ENCODE measurements at regions not wholly inside any gene's neighbourhood (a gene's known extent, or its start where the extent isn't known, plus 50 kb on each side); places are given as distances from the start of the nearest gene placed in this dataset.
A peak's percentile ranks its signal among the peaks of the same experiment; 100 is the strongest.
"Not testable (repeated sequence)": the region's sequence is repeated elsewhere in the genome, so short reads cannot be mapped to it uniquely, and the experiment has no call there.

DNA sequence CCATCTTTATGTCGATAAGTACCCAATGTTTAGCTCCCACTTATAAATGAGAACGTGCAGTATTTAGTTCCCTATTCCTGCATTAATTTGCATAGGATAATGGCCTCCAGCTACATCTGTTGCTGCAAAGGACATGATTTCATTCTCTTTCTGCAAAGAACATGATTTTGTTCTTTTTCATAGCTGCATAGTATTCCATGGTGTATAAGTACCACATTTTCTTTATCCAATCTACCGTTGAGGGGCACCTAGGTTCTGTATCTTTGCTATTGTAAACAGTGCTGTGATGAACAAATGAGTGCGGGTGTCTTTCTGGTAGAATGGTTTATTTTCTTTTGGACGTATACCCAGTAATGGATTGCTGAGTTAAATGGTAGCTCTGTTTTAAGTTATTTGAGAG, 63.0 kb downstream of the HLX start:
- no peaks in the 10 kb centered on the region for H3K27me3 ChIP-seq (ENCODE audit: control insufficient read depth, insufficient read depth, low read length)
- no peaks in the 10 kb centered on the region for H3K36me3 ChIP-seq (ENCODE audit: control insufficient read depth, insufficient read depth, low read length)
- H3K4me3 ChIP-seq (ENCODE audit: low read length): no peak overlapping the region
- H3K4me1 ChIP-seq (ENCODE audit: control insufficient read depth, insufficient read depth, low read length): no peaks in the 10 kb centered on the region
- no peaks in the 10 kb centered on the region for H3K9me3 ChIP-seq (replicated peaks; ENCODE audit: control insufficient read depth, low read depth, low read length)
- DNase-seq: no peak
- 90% methylated on average over 2 of the region's 5 CpGs for WGBS (ENCODE audit: insufficient coverage)
- H3K27ac ChIP-seq (ENCODE audit: low read length): no peak overlapping the region

GRCh38 chr1:220942914-220943313, 63.7 kb downstream of the HLX start:
- 89% methylated on average over 1 of the region's 2 CpGs for WGBS (ENCODE audit: insufficient coverage)

GRCh38 chr1:220943319-220943996, 64.2 kb downstream of the HLX start:
- no peak overlapping the region for H3K27ac ChIP-seq (ENCODE audit: low read length)
- H3K4me1 ChIP-seq (ENCODE audit: control insufficient read depth, insufficient read depth, low read length): no peaks in the 10 kb centered on the region
- no peaks in the 10 kb centered on the region for H3K9me3 ChIP-seq (replicated peaks; ENCODE audit: control insufficient read depth, low read depth, low read length)
- no peak overlapping the region for H3K4me3 ChIP-seq (ENCODE audit: low read length)
- H3K27me3 ChIP-seq (ENCODE audit: control insufficient read depth, insufficient read depth, low read length): no peaks in the 10 kb centered on the region
- no peak for DNase-seq
- no CpG with 5 or more reads among the region's 2 CpGs for WGBS (ENCODE audit: insufficient coverage)
- no peaks in the 10 kb centered on the region for H3K36me3 ChIP-seq (ENCODE audit: control insufficient read depth, insufficient read depth, low read length)

More at GRCh38 chr1:220942914-220943313, 63.7 kb downstream of the HLX start:
- not testable (repeated sequence) for H3K36me3 ChIP-seq (ENCODE audit: control insufficient read depth, insufficient read depth, low read length); H3K27ac ChIP-seq (ENCODE audit: low read length); H3K9me3 ChIP-seq (replicated peaks; ENCODE audit: control insufficient read depth, low read depth, low read length); H3K27me3 ChIP-seq (ENCODE audit: control insufficient read depth, insufficient read depth, low read length); H3K4me1 ChIP-seq (ENCODE audit: control insufficient read depth, insufficient read depth, low read length); DNase-seq; H3K4me3 ChIP-seq (ENCODE audit: low read length)

DNA sequence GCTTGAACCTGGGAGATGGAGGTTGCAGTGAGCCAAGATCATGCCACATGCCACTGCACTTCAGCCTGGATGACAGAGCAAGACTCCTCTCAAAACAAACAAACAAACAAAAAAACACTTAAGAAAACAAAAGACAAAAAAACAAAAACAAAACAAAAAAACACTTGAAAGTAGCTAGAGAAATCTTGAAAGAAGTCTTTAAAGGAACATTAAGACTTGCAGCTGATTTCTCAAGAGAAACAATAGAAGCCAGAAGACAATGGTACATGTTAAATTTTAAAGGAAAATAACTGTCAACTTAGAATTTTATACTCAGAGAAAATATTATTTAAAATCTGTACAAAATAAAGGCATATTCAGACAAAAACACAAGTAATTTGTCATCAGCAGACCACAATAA, 71.3 kb downstream of the HLX start:
- no peaks in the 10 kb centered on the region for H3K4me1 ChIP-seq (ENCODE audit: control insufficient read depth, insufficient read depth, low read length)
- no peaks in the 10 kb centered on the region for H3K27me3 ChIP-seq (ENCODE audit: control insufficient read depth, insufficient read depth, low read length)
- no peak overlapping the region for H3K4me3 ChIP-seq (ENCODE audit: low read length)
- DNase-seq: no peak
- no peaks in the 10 kb centered on the region for H3K36me3 ChIP-seq (ENCODE audit: control insufficient read depth, insufficient read depth, low read length)
- peaks cover 5% of the 10 kb centered on the region for H3K9me3 ChIP-seq (replicated peaks; ENCODE audit: control insufficient read depth, low read depth, low read length)
- H3K27ac ChIP-seq (ENCODE audit: low read length): no peak overlapping the region

GRCh38 chr1:220952961-220953643, 73.9 kb downstream of the HLX start:
- H3K4me3 ChIP-seq (ENCODE audit: low read length): no peak overlapping the region
- H3K9me3 ChIP-seq (replicated peaks; ENCODE audit: control insufficient read depth, low read depth, low read length): peaks cover 5% of the 10 kb centered on the region
- peaks cover 2% of the 10 kb centered on the region for H3K4me1 ChIP-seq (ENCODE audit: control insufficient read depth, insufficient read depth, low read length)
- WGBS (ENCODE audit: insufficient coverage): 36% methylated on average over 1 of the region's 3 CpGs
- peak; percentile 48 for DNase-seq
- H3K27ac ChIP-seq (ENCODE audit: low read length): no peak overlapping the region
- no peaks in the 10 kb centered on the region for H3K27me3 ChIP-seq (ENCODE audit: control insufficient read depth, insufficient read depth, low read length)
- no peaks in the 10 kb centered on the region for H3K36me3 ChIP-seq (ENCODE audit: control insufficient read depth, insufficient read depth, low read length)

- WGBS (ENCODE audit: insufficient coverage): no CpG with 5 or more reads among the region's 5 CpGs
- H3K27me3 ChIP-seq (ENCODE audit: control insufficient read depth, insufficient read depth, low read length): no peaks in the 10 kb centered on the region
Measured at GRCh38 chr1:220954321-220955075, 75.3 kb downstream of the HLX start.

DNA sequence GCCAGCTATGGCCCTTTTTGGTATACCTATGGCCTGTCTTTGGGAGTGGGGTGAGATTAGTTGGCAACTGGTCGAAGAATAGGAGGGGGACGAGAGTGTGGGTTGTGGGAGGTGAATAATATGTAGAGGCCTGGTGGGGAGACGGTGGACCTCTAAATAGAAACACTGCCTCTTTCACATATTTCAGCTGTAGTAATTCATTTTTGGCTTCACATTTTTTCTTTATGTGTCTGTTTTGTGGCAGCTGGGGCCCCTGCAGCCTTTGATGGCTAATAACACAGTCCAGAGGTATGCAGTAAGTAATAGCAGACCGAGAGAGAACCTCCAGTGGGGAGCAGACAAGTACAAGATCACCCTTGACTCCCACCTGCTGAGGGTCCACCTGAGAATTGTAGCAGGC, 75.9 kb downstream of the HLX start:
- peaks cover 4% of the 10 kb centered on the region for H3K9me3 ChIP-seq (replicated peaks; ENCODE audit: control insufficient read depth, low read depth, low read length)
- WGBS (ENCODE audit: insufficient coverage): no CpG with 5 or more reads among the region's 4 CpGs

More at GRCh38 chr1:220954321-220955075, 75.3 kb downstream of the HLX start:
- H3K4me1 ChIP-seq (ENCODE audit: control insufficient read depth, insufficient read depth, low read length): peaks cover 2% of the 10 kb centered on the region
- no peaks in the 10 kb centered on the region for H3K36me3 ChIP-seq (ENCODE audit: control insufficient read depth, insufficient read depth, low read length)
- peaks cover 5% of the 10 kb centered on the region for H3K9me3 ChIP-seq (replicated peaks; ENCODE audit: control insufficient read depth, low read depth, low read length)
- no peak overlapping the region for H3K27ac ChIP-seq (ENCODE audit: low read length)
- no peak overlapping the region for H3K4me3 ChIP-seq (ENCODE audit: low read length)
- no peak for DNase-seq

DNA sequence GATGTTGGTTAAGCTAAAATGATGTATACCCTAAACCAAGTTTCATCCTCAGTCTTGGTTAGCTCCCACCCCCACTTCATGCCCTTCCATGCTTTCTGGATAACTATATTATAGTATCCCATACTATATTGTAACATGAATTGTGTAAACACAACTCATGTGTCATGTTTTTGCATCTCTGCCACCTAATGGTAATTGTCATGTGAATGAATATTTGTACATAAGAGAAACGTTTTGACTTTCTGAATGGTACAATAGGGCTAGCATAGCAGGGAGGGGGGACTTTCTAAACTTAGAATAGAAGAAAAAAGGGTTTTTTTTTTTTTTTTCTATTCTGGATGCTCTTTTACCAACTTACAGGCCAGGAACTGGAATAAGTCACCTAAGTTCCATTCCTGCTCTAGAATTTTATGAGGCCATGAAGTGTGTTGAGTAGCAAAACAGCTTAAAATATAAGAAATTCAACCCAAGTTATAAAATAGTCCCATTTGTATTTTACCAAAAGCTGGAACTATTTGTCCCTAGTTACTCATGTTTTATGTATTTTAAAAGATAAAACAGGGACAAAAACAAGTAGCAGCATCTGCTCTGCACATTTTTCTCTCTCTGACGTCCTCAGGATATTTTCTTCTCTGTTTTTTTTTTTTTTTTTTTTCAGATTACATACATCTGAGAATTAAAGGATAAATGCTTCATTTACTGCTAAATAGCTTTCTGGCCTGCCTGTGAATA, 77.4 kb downstream of the HLX start:
- no CpG with 5 or more reads among the region's 2 CpGs for WGBS (ENCODE audit: insufficient coverage)
- Histone ChIP-seq H3K4me1 (ENCODE audit: control insufficient read depth, insufficient read depth, low read length) (peaks cover 2% of the 10 kb centered on the region), H3K9me3 (replicated peaks; ENCODE audit: control insufficient read depth, low read depth, low read length) (no peaks in the 10 kb centered on the region), H3K27ac (ENCODE audit: low read length) (no peak overlapping the region), H3K27me3 (ENCODE audit: control insufficient read depth, insufficient read depth, low read length) (no peaks in the 10 kb centered on the region), H3K36me3 (ENCODE audit: control insufficient read depth, insufficient read depth, low read length) (no peaks in the 10 kb centered on the region), H3K4me3 (ENCODE audit: low read length) (no peak overlapping the region)
- DNase-seq: peak; percentile 62

More for the DNA sequence above, 75.9 kb downstream of the HLX start:
- DNase-seq: no peak
- Histone ChIP-seq H3K36me3 (ENCODE audit: control insufficient read depth, insufficient read depth, low read length) (no peaks in the 10 kb centered on the region), H3K4me3 (ENCODE audit: low read length) (no peak overlapping the region), H3K27ac (ENCODE audit: low read length) (no peak overlapping the region), H3K4me1 (ENCODE audit: control insufficient read depth, insufficient read depth, low read length) (peaks cover 2% of the 10 kb centered on the region), H3K27me3 (ENCODE audit: control insufficient read depth, insufficient read depth, low read length) (no peaks in the 10 kb centered on the region)

GRCh38 chr1:220957233-220957605, 78.0 kb downstream of the HLX start:
- no peak overlapping the region for H3K27ac ChIP-seq (ENCODE audit: low read length)
- H3K4me1 ChIP-seq (ENCODE audit: control insufficient read depth, insufficient read depth, low read length): peaks cover 2% of the 10 kb centered on the region
- H3K4me3 ChIP-seq (ENCODE audit: low read length): no peak overlapping the region
- H3K9me3 ChIP-seq (replicated peaks; ENCODE audit: control insufficient read depth, low read depth, low read length): no peaks in the 10 kb centered on the region
- peak; percentile 51 for DNase-seq
- no peaks in the 10 kb centered on the region for H3K27me3 ChIP-seq (ENCODE audit: control insufficient read depth, insufficient read depth, low read length)
- H3K36me3 ChIP-seq (ENCODE audit: control insufficient read depth, insufficient read depth, low read length): no peaks in the 10 kb centered on the region
- WGBS (ENCODE audit: insufficient coverage): no CpG with 5 or more reads among the region's 3 CpGs

GRCh38 chr1:220958234-220958633, 79.0 kb downstream of the HLX start:
- no peak overlapping the region for H3K4me3 ChIP-seq (ENCODE audit: low read length)
- WGBS (ENCODE audit: insufficient coverage): no CpG with 5 or more reads among the region's 1 CpG
- H3K27ac ChIP-seq (ENCODE audit: low read length): no peak overlapping the region
- H3K4me1 ChIP-seq (ENCODE audit: control insufficient read depth, insufficient read depth, low read length): peaks cover 2% of the 10 kb centered on the region
- DNase-seq: no peak
- no peaks in the 10 kb centered on the region for H3K27me3 ChIP-seq (ENCODE audit: control insufficient read depth, insufficient read depth, low read length)
- no peaks in the 10 kb centered on the region for H3K36me3 ChIP-seq (ENCODE audit: control insufficient read depth, insufficient read depth, low read length)
- no peaks in the 10 kb centered on the region for H3K9me3 ChIP-seq (replicated peaks; ENCODE audit: control insufficient read depth, low read depth, low read length)
